ENCODE measurements at regions not wholly inside any gene's neighbourhood (a gene's known extent, or its start where the extent isn't known, plus 50 kb on each side); places are given as distances from the start of the nearest gene placed in this dataset.
"Not testable (repeated sequence)": the region's sequence is repeated elsewhere in the genome, so short reads cannot be mapped to it uniquely, and the experiment has no call there.

DNA sequence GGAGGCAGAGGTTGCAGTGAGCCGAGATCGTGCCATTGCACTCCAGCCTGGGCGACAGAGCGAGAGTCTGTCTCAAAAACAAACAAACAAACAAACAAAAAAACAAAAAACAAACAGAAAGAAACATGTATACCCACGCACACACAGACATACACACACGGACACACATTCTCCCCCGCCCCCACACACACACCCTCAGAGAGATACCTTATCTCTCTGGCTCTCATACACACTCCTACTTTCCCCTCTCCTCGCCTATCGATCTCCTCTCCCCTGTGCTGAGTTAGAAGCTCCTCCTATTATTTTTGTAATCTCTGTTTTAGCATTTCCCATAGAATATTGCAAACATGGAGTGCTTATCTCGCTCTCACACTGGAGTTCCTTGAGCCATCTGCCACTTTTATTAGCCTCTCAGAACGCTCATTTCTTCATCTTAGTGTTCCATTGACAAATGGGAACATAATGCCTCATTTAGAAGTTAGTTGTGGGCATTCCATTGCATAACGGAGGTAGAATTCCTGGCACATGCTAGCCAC, 144.2 kb upstream of the CITED2 start:
- Histone ChIP-seq H3K4me1 (no peaks in the 10 kb centered on the region), H3K9me3 (no peaks in the 10 kb centered on the region), H3K27ac (no peak overlapping the region), H3K36me3 (no peaks in the 10 kb centered on the region), H3K4me3 (no peak overlapping the region), H3K27me3 (no peaks in the 10 kb centered on the region)
- no peak for DNase-seq (ENCODE audit: low spot score)
- TF ChIP-seq, protein P1, sequence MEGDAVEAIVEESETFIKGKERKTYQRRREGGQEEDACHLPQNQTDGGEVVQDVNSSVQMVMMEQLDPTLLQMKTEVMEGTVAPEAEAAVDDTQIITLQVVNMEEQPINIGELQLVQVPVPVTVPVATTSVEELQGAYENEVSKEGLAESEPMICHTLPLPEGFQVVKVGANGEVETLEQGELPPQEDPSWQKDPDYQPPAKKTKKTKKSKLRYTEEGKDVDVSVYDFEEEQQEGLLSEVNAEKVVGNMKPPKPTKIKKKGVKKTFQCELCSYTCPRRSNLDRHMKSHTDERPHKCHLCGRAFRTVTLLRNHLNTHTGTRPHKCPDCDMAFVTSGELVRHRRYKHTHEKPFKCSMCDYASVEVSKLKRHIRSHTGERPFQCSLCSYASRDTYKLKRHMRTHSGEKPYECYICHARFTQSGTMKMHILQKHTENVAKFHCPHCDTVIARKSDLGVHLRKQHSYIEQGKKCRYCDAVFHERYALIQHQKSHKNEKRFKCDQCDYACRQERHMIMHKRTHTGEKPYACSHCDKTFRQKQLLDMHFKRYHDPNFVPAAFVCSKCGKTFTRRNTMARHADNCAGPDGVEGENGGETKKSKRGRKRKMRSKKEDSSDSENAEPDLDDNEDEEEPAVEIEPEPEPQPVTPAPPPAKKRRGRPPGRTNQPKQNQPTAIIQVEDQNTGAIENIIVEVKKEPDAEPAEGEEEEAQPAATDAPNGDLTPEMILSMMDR (IDR thresholded peaks at IDR 0.05) = no peak

DNA sequence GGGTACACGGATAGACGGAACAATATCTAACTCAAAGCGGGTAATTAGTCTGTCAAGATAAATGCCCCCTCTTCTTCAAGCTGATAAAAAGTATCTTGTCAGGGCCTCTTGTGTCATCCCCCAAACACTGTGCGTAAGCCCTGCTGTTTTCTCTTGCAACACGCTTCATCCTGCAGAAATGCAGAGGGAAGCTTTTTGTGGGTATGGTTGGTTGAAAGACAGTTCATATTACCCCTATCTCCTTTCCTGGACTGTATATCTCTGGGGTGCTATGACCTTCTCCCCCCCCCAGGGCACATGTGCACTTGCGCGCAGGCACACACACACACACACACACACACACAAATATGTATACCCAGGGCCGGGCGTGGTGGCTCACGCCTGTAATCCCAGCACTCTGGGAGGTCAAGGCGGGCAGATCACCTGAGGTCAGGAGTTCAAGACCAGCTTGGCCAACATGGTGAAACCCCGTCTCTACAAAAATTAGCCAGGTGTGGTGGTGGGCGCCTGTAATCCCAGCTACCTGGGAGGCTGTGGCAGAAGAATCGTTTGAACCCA, 143.6 kb upstream of the CITED2 start:
- not testable (repeated sequence) for H3K4me1 ChIP-seq; H3K36me3 ChIP-seq; H3K9me3 ChIP-seq; H3K27ac ChIP-seq; H3K27me3 ChIP-seq; H3K4me3 ChIP-seq; DNase-seq (ENCODE audit: low spot score)

DNA sequence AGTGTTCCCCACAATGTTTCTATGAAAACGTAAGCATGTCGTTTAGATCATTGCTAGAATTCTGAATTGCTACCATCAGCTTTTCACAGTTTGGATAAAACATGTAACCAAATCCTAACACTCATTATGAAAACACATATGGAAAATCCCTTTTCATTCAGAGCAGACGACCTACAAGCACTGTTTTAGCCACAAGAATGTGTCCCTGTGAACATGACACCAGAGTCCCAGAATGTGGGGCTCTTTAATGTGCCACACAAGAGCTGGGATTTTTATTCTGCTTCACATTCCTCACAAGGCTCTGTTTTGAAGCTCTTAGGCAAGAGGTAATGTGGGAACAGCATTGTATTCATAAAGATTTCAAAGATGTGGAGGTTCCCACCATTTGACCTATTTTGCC, 141.1 kb upstream of the CITED2 start:
- TF ChIP-seq, protein P1 (IDR thresholded peaks at IDR 0.05) = no peak

DNA sequence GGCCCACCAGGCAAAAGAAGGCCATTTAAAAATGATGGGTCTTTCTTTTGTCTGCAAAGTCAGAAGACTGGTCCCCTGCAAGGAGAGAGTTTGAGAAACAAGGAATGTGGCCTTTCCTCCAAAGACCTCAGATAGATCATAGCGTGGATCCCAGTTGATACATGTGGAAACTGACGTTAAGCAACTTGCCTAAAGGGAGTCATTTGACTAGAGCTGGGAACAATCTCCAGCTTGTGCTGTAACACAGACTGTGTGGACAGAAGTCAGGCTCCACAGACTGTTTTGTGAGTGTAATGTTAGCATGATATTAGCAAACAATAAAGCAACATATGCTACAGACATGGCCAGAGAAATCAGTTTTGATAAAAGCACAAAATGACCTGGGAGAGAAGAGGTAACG, 140.4 kb upstream of the CITED2 start:
- no peak overlapping the region for H3K4me3 ChIP-seq
- H3K27me3 ChIP-seq = no peaks in the 10 kb centered on the region
- H3K27ac ChIP-seq = no peak overlapping the region
- no peaks in the 10 kb centered on the region for H3K9me3 ChIP-seq
- no peaks in the 10 kb centered on the region for H3K4me1 ChIP-seq
- TF ChIP-seq, protein P1 (IDR thresholded peaks at IDR 0.05) = no peak
- no peak for DNase-seq (ENCODE audit: low spot score)
- no peaks in the 10 kb centered on the region for H3K36me3 ChIP-seq

More for the DNA sequence above, 141.1 kb upstream of the CITED2 start:
- Histone ChIP-seq H3K27ac (no peak overlapping the region), H3K4me1 (no peaks in the 10 kb centered on the region), H3K9me3 (no peaks in the 10 kb centered on the region), H3K4me3 (no peak overlapping the region), H3K27me3 (no peaks in the 10 kb centered on the region), H3K36me3 (no peaks in the 10 kb centered on the region)
- no peak for DNase-seq (ENCODE audit: low spot score)

DNA sequence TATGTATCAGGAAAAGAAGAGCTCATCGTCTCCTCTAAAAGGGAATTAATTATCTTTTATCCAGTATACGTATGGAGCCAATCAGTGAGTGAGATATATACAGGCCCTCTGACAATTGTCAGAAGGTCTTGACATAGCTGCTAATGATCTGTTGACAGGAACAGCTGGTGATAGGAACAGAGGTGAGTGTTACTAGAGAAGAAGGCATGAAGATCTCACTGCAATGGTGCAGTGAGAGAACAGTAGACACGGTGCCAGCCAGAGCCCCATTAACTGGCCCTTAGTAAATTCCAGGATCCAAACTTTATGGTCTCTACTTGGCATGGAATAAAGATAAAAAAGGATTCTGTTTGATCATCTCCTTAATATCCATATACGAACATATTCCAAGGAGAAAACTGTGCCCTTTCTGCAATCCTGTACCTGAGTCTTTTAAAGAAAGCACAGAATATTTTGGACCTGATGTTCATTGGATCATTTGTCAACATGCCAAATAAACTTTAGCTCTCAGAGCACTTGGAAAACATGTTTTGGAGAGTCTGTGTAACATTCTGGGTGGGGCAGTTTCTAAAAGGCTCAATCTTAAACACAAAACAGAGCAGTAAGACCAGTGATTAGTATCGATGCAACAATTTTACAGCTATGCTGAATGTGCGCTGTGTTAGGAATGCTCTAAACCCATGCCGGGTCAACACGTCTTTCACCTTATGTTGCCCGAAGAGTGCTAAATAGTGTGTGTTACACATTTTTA, 135.8 kb upstream of the CITED2 start:
- H3K27me3 ChIP-seq = no peaks in the 10 kb centered on the region
- H3K27ac ChIP-seq = peak overlapping the region; percentile 44 to 73
- no peaks in the 10 kb centered on the region for H3K4me1 ChIP-seq
- TF ChIP-seq, protein P1 (IDR thresholded peaks at IDR 0.05) = no peak
- H3K36me3 ChIP-seq = no peaks in the 10 kb centered on the region
- H3K9me3 ChIP-seq = no peaks in the 10 kb centered on the region
- H3K4me3 ChIP-seq = no peak overlapping the region
- no peak for DNase-seq (ENCODE audit: low spot score)

DNA sequence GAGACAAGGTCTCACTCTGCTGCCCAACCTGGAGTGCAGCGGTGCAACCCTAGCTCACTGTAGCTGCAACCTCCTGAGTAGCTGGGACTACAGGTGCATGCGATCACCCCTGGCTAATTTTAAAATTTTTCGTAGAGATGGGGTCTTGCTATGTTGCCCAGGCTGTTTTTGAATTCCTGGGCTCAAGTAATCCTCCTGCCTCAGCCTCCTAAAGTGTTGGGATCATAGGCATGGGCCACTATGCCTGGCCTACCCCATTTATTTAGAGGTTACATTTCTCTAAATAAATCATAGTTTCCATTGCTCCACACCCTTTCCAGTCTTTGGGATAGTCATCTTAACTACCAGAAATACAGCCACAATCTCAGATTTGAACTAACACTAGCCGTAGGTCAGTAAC, 134.7 kb upstream of the CITED2 start:
- no peak for DNase-seq (ENCODE audit: low spot score)
- TF ChIP-seq, protein P1 (IDR thresholded peaks at IDR 0.05) = no peak
- Histone ChIP-seq H3K9me3 (no peaks in the 10 kb centered on the region), H3K27ac (peak overlapping the region in 1 of 2 donors; percentile 73), H3K4me3 (no peak overlapping the region), H3K36me3 (no peaks in the 10 kb centered on the region), H3K27me3 (no peaks in the 10 kb centered on the region), H3K4me1 (no peaks in the 10 kb centered on the region)

Measured in right atrium auricular region (tissue), 2 donors.